Suprapubic skin (tissue), 4 donors: ENCODE measurements at regions not wholly inside any gene's neighbourhood (a gene's known extent, or its start where the extent isn't known, plus 50 kb on each side); places are given as distances from the start of the nearest gene placed in this dataset.

Source experiments
- EP300 ChIP-seq: sonication (generic); formaldehyde crosslinking; IDR thresholded peaks from one replicate; pipeline ENCODE4 v1.6.1; 2017; ENCODE audit warnings: antibody characterized with exemption
- POLR2A ChIP-seq, 2 donors: fragments of 450-650 bp; IDR thresholded peaks; one replicate each; pipeline ENCODE4 v1.6.1; 2017; ENCODE audit warnings: antibody characterized with exemption in 2 of 2, mild to moderate bottlenecking in 2 of 2, moderate library complexity in 2 of 2
- POLR2AphosphoS5 ChIP-seq, 3 donors: sonication (generic); formaldehyde crosslinking; IDR thresholded peaks; one replicate each; pipeline ENCODE4 v1.6.1; 2017; ENCODE audit warnings: antibody characterized with exemption in 3 of 3
- TF ChIP-seq, protein P1 (sequence below), 2 donors: fragments of 200-600 bp in 1 of 2; fragments of 450-650 bp in 1 of 2; sonication (generic) in 1 of 2; IDR thresholded peaks; one replicate each; pipeline ENCODE4 v1.5.1; 2016 to 2019; ENCODE audit warnings: antibody characterized with exemption in 2 of 2, mild to moderate bottlenecking in 1 of 2, moderate library complexity in 1 of 2

DNA sequence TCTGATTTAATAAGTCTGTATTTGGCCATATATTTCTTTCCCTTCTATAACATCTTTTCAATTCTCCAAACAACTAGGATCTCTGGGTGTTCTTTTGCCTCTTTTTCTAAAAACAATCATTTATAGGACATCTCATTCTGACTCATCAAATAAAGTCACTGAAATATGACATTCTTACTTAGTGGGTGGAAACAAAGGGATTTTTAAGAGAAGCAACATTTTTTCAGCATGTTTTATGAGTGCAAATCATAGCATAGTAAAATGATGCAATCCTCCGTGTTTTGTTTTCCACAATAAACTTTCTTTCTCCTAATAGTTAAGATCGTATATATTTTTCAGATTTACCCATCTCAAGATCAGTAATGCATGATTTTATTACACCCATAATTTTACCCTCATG lies 179.8 kb downstream of the SPCS3 start:
- TF ChIP-seq, protein P1, sequence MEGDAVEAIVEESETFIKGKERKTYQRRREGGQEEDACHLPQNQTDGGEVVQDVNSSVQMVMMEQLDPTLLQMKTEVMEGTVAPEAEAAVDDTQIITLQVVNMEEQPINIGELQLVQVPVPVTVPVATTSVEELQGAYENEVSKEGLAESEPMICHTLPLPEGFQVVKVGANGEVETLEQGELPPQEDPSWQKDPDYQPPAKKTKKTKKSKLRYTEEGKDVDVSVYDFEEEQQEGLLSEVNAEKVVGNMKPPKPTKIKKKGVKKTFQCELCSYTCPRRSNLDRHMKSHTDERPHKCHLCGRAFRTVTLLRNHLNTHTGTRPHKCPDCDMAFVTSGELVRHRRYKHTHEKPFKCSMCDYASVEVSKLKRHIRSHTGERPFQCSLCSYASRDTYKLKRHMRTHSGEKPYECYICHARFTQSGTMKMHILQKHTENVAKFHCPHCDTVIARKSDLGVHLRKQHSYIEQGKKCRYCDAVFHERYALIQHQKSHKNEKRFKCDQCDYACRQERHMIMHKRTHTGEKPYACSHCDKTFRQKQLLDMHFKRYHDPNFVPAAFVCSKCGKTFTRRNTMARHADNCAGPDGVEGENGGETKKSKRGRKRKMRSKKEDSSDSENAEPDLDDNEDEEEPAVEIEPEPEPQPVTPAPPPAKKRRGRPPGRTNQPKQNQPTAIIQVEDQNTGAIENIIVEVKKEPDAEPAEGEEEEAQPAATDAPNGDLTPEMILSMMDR (IDR thresholded peaks at IDR 0.05), result no peak
- TF ChIP-seq POLR2A (IDR thresholded peaks at IDR 0.05) (no peak), EP300 (no peak), POLR2AphosphoS5 (IDR thresholded peaks at IDR 0.05) (no peak)
